PFSK-1 (cell line): ENCODE measurements at regions not wholly inside any gene's neighbourhood (a gene's known extent, or its start where the extent isn't known, plus 50 kb on each side); places are given as distances from the start of the nearest gene placed in this dataset.

ENCODE experiments used
- POLR2AphosphoS5 ChIP-seq: IDR thresholded peaks from 2 replicates; pipeline ENCODE4 v1.6.1; 2012; ENCODE audit warnings: low read depth, mild to moderate bottlenecking, control low read depth, low read length, moderate library complexity
- TAF1 ChIP-seq: IDR thresholded peaks from 2 replicates; pipeline ENCODE4 v1.6.1; 2012; ENCODE audit warnings: low read length, control low read depth, borderline replicate concordance; ENCODE audit not compliant: insufficient read depth

- no peak for TF ChIP-seq TAF1
- no peak for TF ChIP-seq POLR2AphosphoS5
These were observed 1482.4 kb upstream of the PABPC4L start for GRCh38 chr4:135684001-135684400.
